ENCODE measurements at regions not wholly inside any gene's neighbourhood (a gene's known extent, or its start where the extent isn't known, plus 50 kb on each side); places are given as distances from the start of the nearest gene placed in this dataset.

DNA sequence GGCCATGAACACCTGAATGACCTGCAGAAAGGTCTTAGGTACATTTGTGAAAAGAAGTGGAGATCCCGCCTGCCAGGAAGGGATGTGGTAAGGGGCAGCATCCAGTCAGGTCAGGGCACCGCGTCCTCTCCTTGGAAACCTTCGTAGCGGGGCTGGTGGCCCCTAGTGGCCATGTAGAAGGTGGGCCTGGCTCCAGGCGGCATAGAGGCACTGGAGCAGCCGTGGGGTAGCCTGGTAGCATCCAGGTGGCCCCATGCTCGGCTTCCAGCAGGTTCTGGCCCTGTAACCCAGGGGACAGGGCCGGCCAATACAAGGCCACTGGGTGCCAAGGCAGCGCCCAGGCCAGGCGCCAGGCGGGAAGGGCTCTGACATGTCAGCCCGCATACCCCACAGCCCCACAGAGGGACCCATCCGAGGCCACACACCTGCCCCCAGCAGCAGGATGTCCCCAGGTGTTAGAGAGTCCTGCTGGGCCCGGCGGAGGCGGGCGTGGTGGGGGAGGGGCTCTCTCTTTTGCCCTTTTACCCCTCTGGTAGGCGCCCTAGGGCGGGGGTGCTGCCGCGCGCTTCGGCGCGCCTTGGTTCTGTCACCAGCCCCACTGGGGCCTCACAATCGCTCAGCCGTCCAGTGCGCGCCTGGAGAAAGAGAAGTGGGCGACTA lies 58.3 kb upstream of the SPATA31E1 start:
- no peak for DNase-seq (ENCODE audit: low read depth)

DNA sequence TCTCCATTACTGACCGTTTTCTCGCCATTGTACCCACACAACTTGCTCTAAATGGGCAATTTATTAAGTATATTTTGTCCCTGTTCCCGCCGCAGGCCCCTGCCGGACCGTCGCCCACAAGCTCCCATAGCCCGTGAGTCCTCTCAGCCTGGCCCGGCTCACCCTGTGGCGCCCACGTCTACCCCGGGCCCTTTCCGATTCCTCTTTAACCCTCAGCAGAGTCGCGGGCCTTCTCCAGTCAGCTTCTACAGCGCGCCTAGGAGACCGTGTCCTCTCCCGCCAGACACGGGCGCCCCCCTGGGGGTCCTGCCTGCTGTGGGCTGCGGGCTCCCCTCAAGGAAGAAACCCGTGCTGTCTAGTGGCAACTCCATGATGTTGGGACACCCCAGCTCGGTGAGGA lies 57.8 kb upstream of the SPATA31E1 start:
- no peak for DNase-seq (ENCODE audit: low read depth)

DNA sequence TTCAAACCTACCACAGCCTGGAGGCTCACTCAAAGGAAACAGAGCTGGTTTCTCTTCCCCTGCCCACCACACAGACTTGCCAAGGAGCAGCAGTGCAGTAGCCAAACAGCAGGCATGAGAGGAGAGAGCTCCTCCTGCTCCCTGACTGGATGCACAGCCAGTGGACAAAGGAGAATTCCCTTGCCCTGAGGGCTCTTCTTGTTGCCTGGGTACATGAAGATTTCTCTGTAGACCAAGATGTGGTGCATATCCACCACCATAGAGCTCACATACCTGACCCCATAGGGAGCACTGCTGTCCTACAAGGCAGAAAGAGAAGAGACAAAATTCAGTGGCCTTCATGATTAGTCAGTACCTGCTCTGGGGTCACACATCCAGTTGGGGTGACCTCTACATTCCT lies 56.3 kb upstream of the SPATA31E1 start:
- no peak for DNase-seq (ENCODE audit: low read depth)

DNA sequence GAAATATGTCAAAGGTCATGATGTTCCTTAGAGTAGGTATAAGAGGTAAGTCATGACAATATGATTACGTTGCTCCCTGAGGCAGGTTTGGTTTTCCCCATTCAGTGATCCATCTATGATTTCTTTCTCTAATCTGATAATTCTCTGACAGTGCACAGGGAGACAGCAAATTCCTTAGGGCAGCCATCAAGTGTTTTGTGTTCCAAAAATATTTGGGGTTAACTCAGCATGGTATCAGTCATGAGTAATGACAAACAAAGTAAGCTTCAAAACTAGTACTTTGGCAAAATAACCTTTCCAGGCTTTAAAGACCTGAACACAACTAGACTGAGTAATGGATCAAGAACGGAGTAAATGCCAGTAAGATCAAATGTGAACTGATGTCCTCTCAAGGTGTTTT lies 55.3 kb upstream of the SPATA31E1 start:
- DNase-seq (ENCODE audit: low read depth) = no peak

DNA sequence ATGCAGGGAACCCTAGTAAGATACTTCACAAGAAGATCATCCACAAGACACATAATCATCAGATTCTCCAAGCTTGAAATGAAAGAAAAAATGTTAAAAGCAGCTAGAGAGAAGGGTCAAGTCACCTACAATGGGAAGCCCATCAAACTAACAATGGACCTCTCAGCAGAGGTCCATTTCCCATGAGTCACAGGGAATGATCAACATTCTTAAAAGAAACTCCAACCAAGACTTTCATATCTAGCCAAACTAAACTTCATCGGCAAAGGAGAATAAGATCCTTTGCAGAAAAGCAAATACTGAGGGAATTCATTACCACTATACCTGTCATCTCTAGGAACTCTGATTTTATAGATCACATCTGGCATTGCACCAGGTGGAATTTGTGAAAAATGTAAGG lies 52.9 kb upstream of the SPATA31E1 start:
- DNase-seq (ENCODE audit: low read depth) = no peak

DNA sequence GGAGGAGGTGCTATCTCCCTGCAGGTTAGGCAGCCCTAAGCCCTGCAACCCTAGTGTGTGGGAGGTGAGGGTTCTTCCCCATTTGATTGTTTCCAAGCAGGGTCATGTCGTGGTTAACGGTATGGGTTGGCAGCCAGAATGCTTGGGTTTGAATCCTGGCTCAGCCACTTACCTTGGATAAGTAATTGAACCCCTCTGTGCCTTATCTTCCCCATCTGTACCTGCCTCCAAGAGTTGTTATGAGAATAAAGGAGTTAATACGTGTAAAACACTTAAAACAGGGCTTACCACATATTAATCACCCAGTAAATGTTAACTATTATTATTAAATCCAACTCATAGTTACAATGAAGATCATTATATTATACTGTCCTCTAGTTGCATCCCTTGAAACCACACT lies 52.2 kb upstream of the SPATA31E1 start:
- DNase-seq (ENCODE audit: low read depth) = no peak

DNA sequence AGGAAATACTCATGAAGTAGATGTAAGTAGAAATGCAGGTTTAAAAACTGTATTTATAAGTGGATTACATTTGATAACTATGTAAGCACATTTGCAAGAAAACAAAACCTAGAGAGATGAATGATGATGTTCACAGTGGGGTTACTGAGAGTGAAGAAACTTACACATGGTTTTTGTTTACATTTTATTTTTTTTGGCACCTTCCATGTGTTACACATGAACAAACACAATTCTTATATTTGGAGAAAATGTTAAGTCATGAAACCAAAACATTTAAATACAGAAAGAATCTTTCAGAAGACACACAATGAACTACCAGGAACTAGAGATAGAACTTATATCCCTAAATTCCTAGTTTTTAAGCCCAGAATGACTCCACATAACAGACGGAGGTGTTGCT lies 51.5 kb upstream of the SPATA31E1 start:
- no peak for DNase-seq (ENCODE audit: low read depth)
